ENCODE measurements at regions not wholly inside any gene's neighbourhood (a gene's known extent, or its start where the extent isn't known, plus 50 kb on each side); places are given as distances from the start of the nearest gene placed in this dataset.
"Not testable (repeated sequence)": the region's sequence is repeated elsewhere in the genome, so short reads cannot be mapped to it uniquely, and the experiment has no call there.

- FAIRE-seq, result no peak
- peak; percentile 75 for DNase-seq (ENCODE audit: low spot score)
These were observed 1737.9 kb upstream of the C9orf72 start for GRCh38 chr9:29311221-29311620.

DNA sequence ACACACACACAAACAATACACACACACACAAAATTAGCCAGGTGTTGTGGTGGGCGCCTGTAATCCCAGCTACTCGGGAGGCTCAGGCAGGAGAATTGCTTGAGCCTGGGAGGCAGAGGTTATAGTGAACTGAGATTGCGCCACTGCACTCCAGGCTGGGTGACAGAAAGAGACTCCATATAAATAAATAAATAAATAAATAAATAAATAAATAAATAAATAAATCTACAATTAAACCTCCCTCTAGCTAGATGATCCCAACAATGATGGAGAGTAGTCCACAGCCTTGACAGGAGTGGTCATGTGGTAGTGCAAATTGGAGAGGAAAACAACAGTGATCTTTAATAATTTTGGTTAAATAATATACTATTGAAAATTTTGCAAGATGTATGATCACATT lies 1739.0 kb upstream of the C9orf72 start:
- FAIRE-seq (no peak), DNase-seq (ENCODE audit: low spot score) (no peak)

DNA sequence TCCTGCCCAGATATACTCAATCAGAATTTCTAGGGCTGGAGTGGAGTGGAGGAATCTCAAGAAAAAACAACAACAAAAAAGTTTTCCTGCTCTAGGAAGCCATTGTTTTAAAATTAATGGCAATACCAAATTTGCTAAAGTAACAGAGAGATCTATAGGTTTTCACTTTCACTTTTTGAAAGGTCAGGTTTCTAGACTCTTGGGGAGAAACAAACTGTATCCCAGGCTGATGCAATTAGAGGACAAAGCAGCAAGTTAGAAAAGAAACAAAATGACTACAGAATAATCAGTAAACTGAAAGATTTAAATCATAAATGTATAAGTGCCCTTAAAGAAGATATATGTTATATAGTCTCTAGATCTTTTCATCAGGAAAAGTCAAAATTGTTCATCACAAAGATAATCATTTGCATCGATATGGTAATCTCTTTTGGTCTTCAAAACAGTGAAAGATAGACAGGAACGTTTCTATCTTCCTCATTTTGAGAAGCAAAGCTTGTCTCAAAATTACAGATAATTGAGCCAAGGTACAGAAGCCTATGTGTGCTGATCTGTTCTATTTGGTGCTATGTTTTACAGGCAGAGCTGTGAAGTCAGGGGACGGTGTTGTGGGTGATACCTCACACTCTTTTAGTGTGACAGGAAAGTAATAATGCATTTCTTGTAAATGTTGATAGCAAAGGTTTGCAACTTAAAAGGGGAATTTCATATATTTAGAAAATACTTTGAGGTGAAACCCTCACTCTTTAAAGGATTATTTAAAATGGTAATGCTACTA lies 1746.6 kb upstream of the C9orf72 start:
- no peak for DNase-seq (ENCODE audit: low spot score)
- FAIRE-seq, result no peak

- no peak for FAIRE-seq
- peak; percentile 12 for DNase-seq (ENCODE audit: low spot score)
These were observed 1749.0 kb upstream of the C9orf72 start for GRCh38 chr9:29322240-29322639.

- FAIRE-seq (no peak), DNase-seq (ENCODE audit: low spot score) (no peak)
These were observed 1752.6 kb upstream of the C9orf72 start for GRCh38 chr9:29325894-29326293.

GRCh38 chr9:29332789-29333188 lies 1759.5 kb upstream of the C9orf72 start:
- FAIRE-seq (peak; percentile 75), DNase-seq (ENCODE audit: low spot score) (peak; percentile 58)

GRCh38 chr9:29336281-29336680 lies 1763.0 kb upstream of the C9orf72 start:
- FAIRE-seq (no peak), DNase-seq (ENCODE audit: low spot score) (no peak)

DNA sequence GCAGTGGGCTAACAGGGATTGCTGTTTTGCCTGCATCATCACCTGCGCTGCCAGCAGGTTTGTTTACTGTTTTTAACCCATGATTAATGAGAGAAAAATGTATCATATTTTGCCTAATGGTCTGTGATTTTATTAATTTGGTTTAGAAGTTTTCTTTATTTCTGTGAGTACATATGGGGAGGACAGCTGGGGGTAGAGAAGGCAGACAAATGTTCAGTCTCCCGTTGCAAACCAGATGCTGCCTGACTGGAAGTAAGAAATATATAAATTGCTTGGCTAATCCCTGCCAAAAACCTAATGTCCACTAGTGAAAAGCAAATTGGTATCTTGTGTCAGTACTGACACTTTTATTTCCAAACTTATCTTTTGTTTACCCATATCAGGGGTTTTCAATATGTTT lies 1766.1 kb upstream of the C9orf72 start:
- no peak for DNase-seq (ENCODE audit: low spot score)

DNA sequence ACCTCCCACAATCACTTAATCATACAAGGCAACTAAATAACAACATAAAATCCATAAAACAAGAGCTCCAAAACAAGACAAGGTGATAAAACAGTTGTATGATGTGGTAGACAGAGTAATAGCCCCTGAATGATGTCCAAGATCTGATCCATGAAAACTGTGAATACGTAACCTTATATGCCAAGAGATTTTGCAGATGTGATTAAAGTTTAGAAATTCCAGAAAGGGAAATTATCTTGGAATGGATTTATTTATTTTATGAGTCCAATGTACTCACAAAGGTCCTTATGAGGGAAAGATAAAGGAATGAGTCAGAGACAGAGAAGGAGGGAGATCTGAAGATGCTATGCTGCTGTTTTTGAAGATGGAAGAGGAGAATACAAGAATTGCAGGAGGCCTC lies 1775.7 kb upstream of the C9orf72 start:
- no peak for DNase-seq (ENCODE audit: low spot score)
- FAIRE-seq, result no peak

More for the DNA sequence above, 1766.1 kb upstream of the C9orf72 start:
- no peak for FAIRE-seq

DNA sequence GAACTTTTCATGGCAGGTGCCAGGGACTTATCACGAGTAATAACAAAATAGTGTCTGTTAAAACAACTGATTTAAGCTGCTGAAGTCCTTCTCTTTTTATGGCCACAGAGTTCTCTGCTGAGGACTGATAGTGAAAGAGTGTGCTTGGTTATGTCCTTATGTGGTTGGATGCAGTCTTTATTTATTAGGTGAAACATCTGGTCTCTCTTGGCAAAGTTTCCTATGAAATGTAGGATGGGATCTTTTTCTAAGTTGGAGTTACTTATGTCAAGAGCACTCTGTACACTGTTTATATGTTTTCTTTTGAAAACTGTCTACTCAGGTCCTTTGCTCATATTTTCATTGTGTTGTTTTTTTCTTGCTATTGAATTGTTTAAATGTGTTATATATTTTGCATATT lies 1816.1 kb upstream of the C9orf72 start:
- FAIRE-seq, result no peak
- no peak for DNase-seq (ENCODE audit: low spot score)

DNA sequence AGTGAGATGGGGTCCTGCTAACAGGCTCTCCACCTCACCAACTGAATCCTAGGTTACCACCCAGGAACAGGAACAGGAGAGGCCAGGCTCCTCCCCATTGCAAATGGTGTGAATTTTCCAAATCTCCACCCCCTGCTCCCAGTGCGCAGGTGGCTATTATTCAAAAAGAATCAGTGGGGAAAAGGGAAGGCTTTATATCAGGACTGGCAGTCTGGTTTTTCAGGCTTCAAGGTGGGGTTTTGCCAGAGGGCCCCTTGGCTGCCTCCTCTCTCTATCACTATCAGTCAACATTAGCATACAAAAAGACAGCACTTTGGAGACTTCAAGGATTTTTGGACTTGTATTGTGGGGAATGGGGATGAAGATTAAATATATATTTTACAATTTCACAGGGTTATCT lies 1817.6 kb upstream of the C9orf72 start:
- FAIRE-seq (no peak), DNase-seq (ENCODE audit: low spot score) (no peak)

DNA sequence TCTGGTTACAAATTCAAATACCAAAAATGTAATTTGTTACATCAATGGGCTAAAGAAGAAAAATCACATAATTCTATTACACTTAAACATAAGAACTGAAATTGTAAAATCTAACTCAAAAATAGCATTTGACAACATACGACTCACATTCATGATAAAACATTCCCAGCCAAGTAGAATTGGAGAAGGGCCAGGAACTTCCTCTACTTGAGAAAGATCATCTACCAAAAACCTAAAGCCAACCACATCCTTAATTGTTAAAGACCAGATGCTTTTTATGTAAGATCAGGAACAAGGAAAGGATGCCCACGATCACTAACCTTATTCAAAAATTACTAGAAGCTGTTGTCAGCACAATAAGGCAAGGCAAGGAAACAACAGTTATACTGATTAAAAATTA lies 1819.8 kb upstream of the C9orf72 start:
- no peak for FAIRE-seq
- no peak for DNase-seq (ENCODE audit: low spot score)

- no peak for FAIRE-seq
- DNase-seq (ENCODE audit: low spot score), result no peak
These were observed 1821.6 kb upstream of the C9orf72 start for GRCh38 chr9:29394855-29395254.

- FAIRE-seq (no peak), DNase-seq (ENCODE audit: low spot score) (no peak)
These were observed 1823.9 kb upstream of the C9orf72 start for GRCh38 chr9:29397148-29397547.

GRCh38 chr9:29416204-29416603 lies 1842.9 kb upstream of the C9orf72 start:
- FAIRE-seq, result no peak
- no peak for DNase-seq (ENCODE audit: low spot score)

- no peak for FAIRE-seq
- DNase-seq (ENCODE audit: low spot score), result no peak
These were observed 1849.2 kb upstream of the C9orf72 start for GRCh38 chr9:29422438-29422837.

DNA sequence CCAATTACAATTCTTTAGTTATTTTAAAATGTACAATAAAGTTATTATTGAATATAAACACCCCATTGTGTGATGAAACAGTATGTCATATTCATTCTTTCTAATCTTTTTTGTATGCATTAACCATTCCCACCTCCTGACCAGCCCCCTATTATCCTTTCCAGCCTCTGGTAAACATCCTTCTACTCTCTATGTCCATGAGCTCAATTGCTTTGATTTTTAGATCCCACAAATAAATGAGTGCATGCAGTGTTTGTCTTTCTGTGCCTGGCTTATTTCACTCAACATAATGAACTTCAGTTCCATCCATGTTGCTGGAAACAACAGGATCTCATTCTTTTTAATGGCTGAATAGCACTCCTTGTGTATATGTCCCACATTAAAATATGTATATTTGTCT lies 1858.9 kb upstream of the C9orf72 start:
- no peak for FAIRE-seq
- no peak for DNase-seq (ENCODE audit: low spot score)

DNA sequence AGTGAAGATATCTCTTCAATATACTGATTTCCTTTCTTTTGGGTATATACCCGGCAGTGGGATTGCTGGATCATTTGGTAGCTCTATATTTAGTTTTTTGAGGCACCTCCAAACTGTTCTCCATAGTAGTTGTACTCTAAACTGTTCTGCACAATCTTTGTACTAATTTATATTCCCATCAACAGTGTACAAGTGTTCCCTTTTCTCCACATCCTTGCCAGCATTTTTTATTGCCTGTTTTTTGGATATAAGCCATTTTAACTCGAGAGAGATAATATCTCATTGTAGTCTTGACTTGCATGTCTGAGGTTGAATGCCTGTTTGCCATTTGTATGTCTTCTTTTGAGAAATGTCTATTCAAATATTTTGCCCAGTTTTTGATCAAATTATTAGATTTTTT lies 1859.4 kb upstream of the C9orf72 start:
- not testable (repeated sequence) for DNase-seq (ENCODE audit: low spot score); FAIRE-seq

DNA sequence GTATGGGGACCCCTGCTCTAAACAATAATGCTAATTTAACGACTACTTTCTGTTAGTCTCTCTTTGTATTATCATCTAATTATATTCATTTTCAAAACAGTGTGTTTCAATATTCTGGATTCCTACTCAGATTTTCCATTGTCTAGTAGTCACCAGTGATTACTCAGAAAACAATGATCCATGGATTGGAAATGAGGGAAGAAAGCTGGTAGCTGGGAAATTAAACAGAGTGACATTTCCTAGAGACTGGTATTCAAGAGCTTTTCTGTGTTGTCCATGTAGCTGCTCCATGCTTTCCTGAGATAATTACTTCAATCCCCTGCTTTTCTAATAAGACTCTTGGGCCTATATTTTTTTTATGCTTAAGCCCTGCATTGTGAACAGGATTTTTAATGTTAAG lies 1862.1 kb upstream of the C9orf72 start:
- FAIRE-seq (no peak), DNase-seq (ENCODE audit: low spot score) (no peak)

DNA sequence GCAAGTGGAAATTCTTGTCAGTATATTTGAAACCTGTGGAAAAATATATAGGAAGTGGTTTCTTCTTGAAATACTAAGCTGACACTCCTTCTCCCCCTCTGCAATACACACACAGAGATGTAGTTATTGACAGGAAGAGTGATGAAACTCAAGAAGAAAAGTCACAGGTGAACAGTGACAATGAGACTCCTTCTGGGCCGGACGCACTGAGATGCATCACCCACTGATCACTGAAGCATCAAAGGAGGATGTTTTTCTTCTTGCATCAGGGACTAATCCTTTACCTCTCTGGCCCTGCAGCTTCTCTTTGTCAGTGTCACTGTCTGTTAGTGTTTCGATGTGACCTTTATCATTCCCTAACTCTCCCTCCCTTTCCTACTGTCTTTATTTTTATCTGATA lies 1864.2 kb upstream of the C9orf72 start:
- peak; percentile 27 for DNase-seq (ENCODE audit: low spot score)

DNA sequence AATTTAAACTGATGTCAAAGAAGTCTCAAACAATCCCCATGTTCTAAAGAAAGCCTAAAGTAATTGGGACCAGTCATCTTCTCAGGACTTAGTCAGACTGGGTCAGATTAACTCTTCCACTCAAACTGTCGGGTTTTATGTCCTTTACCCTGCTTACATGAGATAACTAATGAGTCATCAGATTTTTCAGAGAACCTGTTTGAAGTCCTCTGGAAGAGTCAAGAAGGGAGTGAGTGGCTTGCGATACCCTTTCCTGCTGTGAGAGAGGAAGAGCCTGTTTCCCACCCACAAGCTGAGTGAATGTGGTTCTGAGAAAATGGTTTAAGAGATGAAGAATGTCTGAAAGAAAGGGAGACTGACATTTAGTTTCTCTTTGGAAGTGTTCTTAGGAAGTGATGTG lies 1866.7 kb upstream of the C9orf72 start:
- peak; percentile 74 for DNase-seq (ENCODE audit: low spot score)
- no peak for FAIRE-seq

More for the DNA sequence above, 1864.2 kb upstream of the C9orf72 start:
- FAIRE-seq, result no peak

DNA sequence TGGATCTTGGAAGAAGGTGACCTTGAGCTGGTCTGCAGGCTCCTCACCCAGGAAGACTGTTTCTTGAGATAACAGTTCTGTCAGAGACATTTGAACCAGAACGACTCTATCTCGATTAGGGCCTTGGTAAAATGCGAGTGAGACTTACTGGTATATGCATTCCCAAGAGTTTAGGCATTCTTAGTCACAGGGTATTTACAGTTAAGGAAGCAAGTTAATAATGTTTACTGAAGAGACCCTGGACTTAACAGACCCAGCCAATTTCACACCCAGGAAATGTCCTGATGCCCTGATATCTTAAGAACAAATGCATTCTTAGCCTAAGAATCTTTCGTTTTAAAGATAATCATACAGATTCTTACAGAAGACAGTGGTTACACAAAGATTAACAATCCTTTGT lies 1867.2 kb upstream of the C9orf72 start:
- DNase-seq (ENCODE audit: low spot score), result no peak
- no peak for FAIRE-seq

GRCh38 chr9:29445751-29446150 lies 1872.5 kb upstream of the C9orf72 start:
- FAIRE-seq (no peak), DNase-seq (ENCODE audit: low spot score) (no peak)

DNA sequence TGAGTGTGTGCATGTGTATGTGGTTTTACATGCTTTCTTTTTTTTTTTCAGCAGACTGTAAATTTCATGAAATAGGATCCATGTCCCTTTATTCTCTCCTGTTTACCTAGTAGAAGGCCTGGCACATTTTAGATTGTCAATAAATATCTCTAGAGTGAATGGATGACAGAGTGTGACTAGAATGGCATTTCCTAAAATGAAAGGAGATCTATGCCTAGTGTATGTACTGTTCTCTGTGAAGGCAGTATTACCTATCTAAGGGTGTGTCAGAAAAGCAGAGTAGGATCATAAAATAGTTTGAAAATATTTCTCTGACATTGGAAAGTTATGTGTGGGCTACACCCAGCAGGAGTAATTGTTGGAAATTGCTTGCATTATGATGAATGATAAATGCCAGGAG lies 1876.0 kb upstream of the C9orf72 start:
- FAIRE-seq (no peak), DNase-seq (ENCODE audit: low spot score) (no peak)

Data from RCC 7860 (cell line).